ENCODE measurements at regions not wholly inside any gene's neighbourhood (a gene's known extent, or its start where the extent isn't known, plus 50 kb on each side); places are given as distances from the start of the nearest gene placed in this dataset.

GRCh38 chrX:125387945-125388344 is 68.3 kb downstream of the TEX13C start:
- Histone ChIP-seq H3K4me3 (ENCODE audit: low read depth, low read length) (no peak overlapping the region), H3K36me3 (ENCODE audit: control insufficient read depth, insufficient read depth, low read length) (no peaks in the 10 kb centered on the region), H3K27me3 (ENCODE audit: control insufficient read depth, insufficient read depth, low read length) (no peaks in the 10 kb centered on the region)
- DNase-seq (ENCODE audit: low read depth): no peak
- ChIA-PET CTCF (no interaction called here), POLR2A (no interaction called here)
- TF ChIP-seq CTCF (IDR thresholded peaks at IDR 0.05; ENCODE audit: insufficient read depth, low read depth, low read length): no peak

GRCh38 chrX:125394449-125394848 is 74.8 kb downstream of the TEX13C start:
- no peaks in the 10 kb centered on the region for H3K27me3 ChIP-seq (ENCODE audit: control insufficient read depth, insufficient read depth, low read length)
- POLR2A ChIA-PET: no interaction called here
- no peaks in the 10 kb centered on the region for H3K36me3 ChIP-seq (ENCODE audit: control insufficient read depth, insufficient read depth, low read length)
- CTCF ChIA-PET: no interaction called here
- DNase-seq (ENCODE audit: low read depth): no peak
- H3K4me3 ChIP-seq (ENCODE audit: low read depth, low read length): no peak overlapping the region
- TF ChIP-seq CTCF (IDR thresholded peaks at IDR 0.05; ENCODE audit: insufficient read depth, low read depth, low read length): no peak

- no peak for DNase-seq (ENCODE audit: low read depth)
- ChIA-PET POLR2A (no interaction called here), CTCF (interaction anchor here (0.6 kb wide), 1 partner anchor 95 kb away, joined by 3 read pairs; no protein-coding TSS in a partner anchor)
- Histone ChIP-seq H3K4me3 (ENCODE audit: low read depth, low read length) (no peak overlapping the region), H3K36me3 (ENCODE audit: control insufficient read depth, insufficient read depth, low read length) (no peaks in the 10 kb centered on the region), H3K27me3 (ENCODE audit: control insufficient read depth, insufficient read depth, low read length) (no peaks in the 10 kb centered on the region)
- no peak for TF ChIP-seq CTCF (IDR thresholded peaks at IDR 0.05; ENCODE audit: insufficient read depth, low read depth, low read length)
These were observed 76.0 kb downstream of the TEX13C start for GRCh38 chrX:125395626-125396025.

- ChIA-PET POLR2A (no interaction called here), CTCF (no interaction called here)
- H3K4me3 ChIP-seq (ENCODE audit: low read depth, low read length): no peak overlapping the region
- H3K27me3 ChIP-seq (ENCODE audit: control insufficient read depth, insufficient read depth, low read length): no peaks in the 10 kb centered on the region
- TF ChIP-seq CTCF (IDR thresholded peaks at IDR 0.05; ENCODE audit: insufficient read depth, low read depth, low read length): no peak
- DNase-seq (ENCODE audit: low read depth): no peak
- no peaks in the 10 kb centered on the region for H3K36me3 ChIP-seq (ENCODE audit: control insufficient read depth, insufficient read depth, low read length)
These were observed 79.3 kb downstream of the TEX13C start for GRCh38 chrX:125398959-125399440.

- CTCF ChIA-PET: no interaction called here
These were observed 83.1 kb downstream of the TEX13C start for GRCh38 chrX:125402807-125403206.

More at GRCh38 chrX:125402807-125403206, 83.1 kb downstream of the TEX13C start:
- Histone ChIP-seq H3K4me3 (ENCODE audit: low read depth, low read length) (no peak overlapping the region), H3K27me3 (ENCODE audit: control insufficient read depth, insufficient read depth, low read length) (no peaks in the 10 kb centered on the region), H3K36me3 (ENCODE audit: control insufficient read depth, insufficient read depth, low read length) (no peaks in the 10 kb centered on the region)
- no peak for TF ChIP-seq CTCF (IDR thresholded peaks at IDR 0.05; ENCODE audit: insufficient read depth, low read depth, low read length)
- DNase-seq (ENCODE audit: low read depth): no peak
- POLR2A ChIA-PET: no interaction called here

All from BJ (cell line).